H7 (cell line): ENCODE measurements at regions not wholly inside any gene's neighbourhood (a gene's known extent, or its start where the extent isn't known, plus 50 kb on each side); places are given as distances from the start of the nearest gene placed in this dataset.

Experiments used
- DNase-seq: peaks from one replicate; pipeline ENCODE4 v3.0.0; 2012
- H3K27me3 ChIP-seq: 2 replicates; pipeline ENCODE4 v1.6.0; 2011; ENCODE audit warnings: mild to moderate bottlenecking, low read length; ENCODE audit not compliant: control insufficient read depth, insufficient read depth
- H3K36me3 ChIP-seq: replicated peaks from 2 replicates; pipeline ENCODE4 v1.5.1; 2011; ENCODE audit warnings: low read length; ENCODE audit not compliant: control insufficient read depth, insufficient read depth
- H3K4me3 ChIP-seq: 2 replicates; pipeline ENCODE4 v1.5.1; 2011; ENCODE audit warnings: low read depth, mild to moderate bottlenecking, control low read depth, low read length, moderate library complexity; ENCODE audit not compliant: insufficient read depth

DNA sequence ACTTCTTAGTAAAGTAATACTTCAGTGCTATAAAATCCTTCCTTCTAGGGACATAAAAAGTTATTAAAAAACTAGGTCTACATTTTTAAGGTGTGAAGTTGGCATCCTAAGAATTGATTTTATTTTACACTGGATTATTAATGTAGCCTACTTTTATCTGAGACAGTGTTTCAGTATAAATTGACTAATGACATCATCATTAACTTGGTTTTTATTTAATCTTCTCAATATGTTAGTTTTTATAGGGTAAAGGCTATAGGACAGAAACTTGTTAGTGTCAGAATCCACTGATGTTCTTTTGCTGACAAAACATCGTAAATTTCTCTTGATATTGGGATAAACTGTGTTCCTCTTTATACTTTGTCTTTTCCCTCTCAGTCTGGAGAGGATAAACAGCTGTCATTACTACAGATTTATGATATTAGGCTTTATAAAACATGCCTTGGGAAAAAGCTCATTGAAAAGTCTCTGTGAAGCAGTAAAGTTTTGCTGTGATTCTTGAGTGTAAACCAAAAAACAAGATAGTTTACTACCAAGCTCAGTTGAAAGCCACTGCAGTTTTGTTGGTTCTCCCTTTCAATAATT lies 569.9 kb downstream of the EPHA4 start:
- no peaks in the 10 kb centered on the region for H3K27me3 ChIP-seq
- no peak overlapping the region for H3K4me3 ChIP-seq
- DNase-seq = no peak
- no peaks in the 10 kb centered on the region for H3K36me3 ChIP-seq

DNA sequence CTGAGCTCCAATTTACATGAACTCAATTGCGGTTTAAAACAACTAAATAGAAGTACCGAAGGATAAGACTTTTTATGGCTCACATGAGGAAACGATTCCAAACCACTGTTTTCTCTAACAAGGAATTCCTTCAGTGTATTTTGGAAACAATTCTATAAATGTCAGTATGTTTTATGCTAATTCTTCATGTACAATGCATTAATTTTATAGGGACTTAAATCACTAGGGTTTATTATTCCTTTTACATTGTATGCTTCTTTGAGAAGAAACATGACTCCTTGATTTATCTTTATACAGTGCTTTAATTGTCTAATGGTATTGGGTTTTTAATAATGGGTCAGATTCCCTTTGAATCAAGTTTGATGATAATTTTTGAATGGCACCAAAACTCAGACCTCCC lies 566.8 kb downstream of the EPHA4 start:
- DNase-seq = no peak
- Histone ChIP-seq H3K27me3 (no peaks in the 10 kb centered on the region), H3K36me3 (no peaks in the 10 kb centered on the region), H3K4me3 (no peak overlapping the region)

DNA sequence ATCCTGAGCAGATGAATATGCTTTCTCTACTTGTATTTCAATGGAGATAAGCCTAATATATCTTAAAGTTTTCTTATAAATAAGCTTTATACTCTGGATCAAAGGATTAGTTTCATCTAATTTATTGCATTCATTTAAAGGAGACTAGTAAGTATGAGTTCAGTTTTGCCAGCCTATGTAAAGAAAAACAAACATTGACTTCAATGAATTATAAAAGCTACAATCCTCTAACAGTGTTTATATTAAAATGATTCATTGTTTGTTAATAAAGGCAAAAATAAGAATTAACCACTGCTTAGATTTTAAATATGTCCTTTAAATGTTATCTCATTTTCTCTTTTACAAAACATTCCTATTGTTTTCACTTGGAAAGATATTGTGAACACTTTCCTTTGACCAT lies 566.0 kb downstream of the EPHA4 start:
- Histone ChIP-seq H3K36me3 (no peaks in the 10 kb centered on the region), H3K27me3 (no peaks in the 10 kb centered on the region), H3K4me3 (no peak overlapping the region)
- no peak for DNase-seq

DNA sequence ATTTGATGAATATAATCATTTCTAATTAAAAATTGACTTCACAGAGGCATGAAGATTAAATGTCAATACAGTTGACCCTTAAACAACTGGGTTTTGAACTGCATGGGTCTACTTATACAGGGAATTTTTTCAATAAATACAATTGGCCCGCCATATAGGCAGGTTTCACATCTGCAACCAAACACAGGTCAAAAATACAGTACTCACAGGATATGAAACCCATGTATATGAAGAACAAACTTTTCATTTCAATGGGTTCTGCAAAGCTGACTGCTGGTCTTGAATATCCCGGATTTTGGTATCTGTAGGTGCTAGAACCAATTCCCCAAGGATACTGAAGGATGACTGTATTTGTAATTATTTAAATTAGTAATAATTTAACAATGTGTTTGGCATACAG lies 555.6 kb downstream of the EPHA4 start:
- DNase-seq = no peak

DNA sequence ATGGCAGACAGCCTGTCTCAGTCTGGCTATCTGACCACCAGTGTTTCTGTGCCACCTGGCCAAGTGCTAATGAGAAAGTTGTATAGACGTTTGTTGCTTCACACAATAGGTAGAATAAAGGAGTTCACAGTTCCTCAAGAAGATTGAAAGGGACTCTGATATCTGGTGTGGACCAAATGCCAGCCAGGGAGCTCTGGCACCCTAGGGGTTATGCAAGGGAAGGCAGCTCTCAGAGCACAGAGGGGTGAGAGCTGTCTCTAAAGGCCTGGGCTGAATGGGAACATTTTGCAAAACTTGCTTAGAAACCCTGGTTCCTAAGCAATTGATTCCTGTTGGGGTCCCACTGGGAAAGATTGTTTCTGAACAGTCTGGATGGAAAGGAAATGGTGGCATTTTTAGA lies 553.8 kb downstream of the EPHA4 start:
- no peaks in the 10 kb centered on the region for H3K27me3 ChIP-seq
- H3K4me3 ChIP-seq = no peak overlapping the region
- no peak for DNase-seq
- no peaks in the 10 kb centered on the region for H3K36me3 ChIP-seq

More for the DNA sequence above, 555.6 kb downstream of the EPHA4 start:
- Histone ChIP-seq H3K36me3 (no peaks in the 10 kb centered on the region), H3K27me3 (no peaks in the 10 kb centered on the region), H3K4me3 (no peak overlapping the region)

DNA sequence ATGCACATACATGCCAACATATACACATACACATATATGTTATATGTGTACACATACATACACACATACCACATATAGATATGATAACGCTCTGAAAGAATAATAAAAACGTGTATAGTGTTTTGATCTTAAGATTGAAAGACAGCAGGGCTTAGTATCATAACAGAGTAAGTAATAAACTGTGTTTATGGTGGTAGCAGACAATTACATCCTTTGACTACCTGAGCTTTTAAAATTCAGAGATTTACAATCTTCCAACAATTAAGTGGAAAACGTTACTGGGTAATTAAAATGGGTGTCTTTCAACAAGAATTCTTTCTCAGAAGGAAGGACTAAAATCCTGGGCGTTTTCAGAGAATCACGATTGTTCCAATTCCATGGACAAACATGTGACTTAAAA lies 552.4 kb downstream of the EPHA4 start:
- no peaks in the 10 kb centered on the region for H3K36me3 ChIP-seq
- no peak for DNase-seq
- no peak overlapping the region for H3K4me3 ChIP-seq
- no peaks in the 10 kb centered on the region for H3K27me3 ChIP-seq

DNA sequence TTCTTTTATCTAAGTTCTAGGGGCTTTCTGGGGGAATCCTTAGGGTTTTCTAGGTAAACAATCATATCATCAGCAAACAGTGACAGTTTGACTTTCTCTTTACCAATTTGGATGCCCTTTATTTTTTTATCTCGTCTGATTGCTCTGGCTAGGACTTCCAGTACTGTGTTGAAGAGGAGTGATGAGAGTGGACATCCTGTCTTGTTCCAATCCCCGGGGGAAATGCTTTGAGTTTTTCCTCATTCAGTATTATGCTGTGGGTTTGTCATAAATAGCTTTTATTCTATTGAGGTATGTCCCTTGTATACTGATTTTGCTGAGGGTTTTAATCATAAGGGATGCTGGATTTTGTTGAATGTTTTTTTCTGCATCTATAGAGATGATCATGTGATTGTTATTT lies 549.5 kb downstream of the EPHA4 start:
- no peaks in the 10 kb centered on the region for H3K36me3 ChIP-seq
- H3K4me3 ChIP-seq = no peak overlapping the region
- no peak for DNase-seq
- no peaks in the 10 kb centered on the region for H3K27me3 ChIP-seq

DNA sequence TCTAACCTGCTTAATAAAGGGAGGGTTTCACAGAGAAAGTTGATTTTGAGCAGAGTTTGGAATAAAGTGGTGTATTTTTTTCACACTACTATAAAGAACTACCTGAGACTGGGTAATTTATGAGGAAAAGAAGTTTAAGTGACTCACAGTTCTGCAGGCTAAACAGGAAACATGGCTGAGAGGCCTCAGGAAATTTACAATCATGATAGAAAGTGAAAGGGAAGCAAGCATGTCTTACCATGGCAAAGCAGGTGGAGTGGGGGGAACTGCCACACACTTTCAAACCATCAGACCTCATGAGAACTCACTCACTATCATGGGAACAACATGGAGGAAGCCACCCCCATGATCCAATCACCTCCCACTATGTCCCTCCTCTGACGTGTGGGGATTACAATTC lies 546.7 kb downstream of the EPHA4 start:
- Histone ChIP-seq H3K27me3 (no peaks in the 10 kb centered on the region), H3K4me3 (no peak overlapping the region), H3K36me3 (no peaks in the 10 kb centered on the region)
- no peak for DNase-seq

DNA sequence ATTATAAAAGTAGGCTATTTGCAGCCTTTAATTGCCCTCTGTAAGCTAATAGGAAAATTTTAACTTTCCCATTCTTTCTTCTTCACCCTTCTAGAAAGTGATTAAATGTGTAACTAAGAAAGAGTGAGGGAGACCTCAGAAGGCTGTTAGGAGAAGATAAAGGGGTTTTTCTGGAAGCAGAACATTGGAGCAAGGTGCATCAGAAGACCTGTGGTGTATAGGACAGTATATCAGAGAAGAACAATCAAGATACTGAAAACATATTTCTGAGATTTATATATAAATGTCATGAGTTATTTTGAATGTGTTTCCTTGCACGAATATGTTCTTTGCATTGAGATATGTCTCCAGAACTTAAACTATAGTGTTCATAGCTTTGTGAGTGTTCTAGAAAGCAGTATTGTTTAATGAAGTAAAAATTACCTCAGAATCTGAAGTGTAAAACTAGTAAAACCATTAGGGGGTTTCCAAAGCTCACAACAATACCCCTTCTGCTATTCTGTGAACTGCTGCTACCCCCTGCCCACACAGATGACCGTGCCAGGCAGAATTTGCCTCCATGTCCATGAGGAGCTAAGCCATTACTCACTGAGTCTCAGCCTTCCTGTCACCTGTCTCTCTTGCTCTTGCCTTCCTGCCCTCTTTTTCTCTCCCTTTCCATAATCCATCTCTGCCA lies 537.9 kb downstream of the EPHA4 start:
- no peak overlapping the region for H3K4me3 ChIP-seq
- DNase-seq = no peak
- H3K36me3 ChIP-seq = no peaks in the 10 kb centered on the region
- H3K27me3 ChIP-seq = no peaks in the 10 kb centered on the region

DNA sequence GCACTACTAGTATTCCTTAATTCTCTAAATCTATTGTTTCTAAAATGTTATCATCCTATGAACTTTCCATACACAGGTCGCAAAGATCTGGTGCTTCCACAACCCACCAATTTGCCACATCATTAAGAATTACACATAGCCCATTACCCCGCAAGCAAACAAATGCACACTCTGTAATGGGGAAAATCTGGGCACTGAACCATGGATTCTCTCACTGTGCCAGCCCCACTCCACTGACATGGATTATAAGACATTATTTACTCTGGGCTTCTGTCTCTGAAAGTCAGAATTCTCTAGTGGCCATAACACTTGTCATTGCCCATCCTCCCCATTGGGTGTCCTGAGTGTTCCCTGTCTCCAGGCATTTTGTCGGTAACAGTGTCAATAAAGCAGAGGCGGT lies 537.1 kb downstream of the EPHA4 start:
- Histone ChIP-seq H3K4me3 (no peak overlapping the region), H3K36me3 (no peaks in the 10 kb centered on the region), H3K27me3 (no peaks in the 10 kb centered on the region)
- no peak for DNase-seq

DNA sequence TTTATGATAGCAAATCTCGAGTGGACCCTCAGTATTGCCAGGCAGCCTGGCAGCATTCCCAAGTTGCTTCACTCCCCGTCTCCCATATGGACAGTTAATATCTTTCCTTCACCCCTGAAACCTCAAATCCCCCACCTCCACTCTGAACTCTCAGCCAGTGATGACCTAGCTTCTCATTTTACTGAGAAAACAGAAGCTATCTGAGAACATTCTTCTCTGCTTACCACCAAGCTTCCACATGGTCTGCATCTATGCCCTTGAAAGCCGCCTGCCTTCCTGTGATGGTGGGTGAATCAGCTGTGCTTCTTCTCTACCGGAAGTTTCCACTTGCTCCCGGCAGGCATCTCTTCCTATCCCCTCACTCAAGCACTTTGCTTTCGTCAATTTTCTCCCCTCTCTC lies 529.2 kb downstream of the EPHA4 start:
- H3K4me3 ChIP-seq = no peak overlapping the region
- no peak for DNase-seq
- H3K27me3 ChIP-seq = no peaks in the 10 kb centered on the region
- no peaks in the 10 kb centered on the region for H3K36me3 ChIP-seq

DNA sequence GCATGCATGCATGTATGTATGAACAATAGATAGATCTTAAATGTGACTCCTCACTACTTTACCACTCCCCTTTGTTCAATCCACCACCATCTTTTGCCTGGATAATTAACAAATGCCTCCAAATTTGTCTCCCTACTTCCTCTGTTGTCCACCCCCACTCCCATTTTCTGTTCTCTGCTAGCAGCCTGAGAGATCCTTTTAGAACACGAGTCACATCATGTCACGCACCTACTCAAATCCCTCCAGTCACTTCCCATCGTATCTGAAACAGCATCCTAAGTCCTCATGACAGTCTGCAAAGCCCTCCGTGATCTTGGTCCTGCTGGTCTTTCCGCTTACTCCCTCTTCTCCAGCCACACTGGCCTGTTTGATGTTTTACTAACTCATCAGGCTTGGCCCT lies 527.3 kb downstream of the EPHA4 start:
- no peak for DNase-seq
- Histone ChIP-seq H3K27me3 (no peaks in the 10 kb centered on the region), H3K36me3 (no peaks in the 10 kb centered on the region), H3K4me3 (no peak overlapping the region)

DNA sequence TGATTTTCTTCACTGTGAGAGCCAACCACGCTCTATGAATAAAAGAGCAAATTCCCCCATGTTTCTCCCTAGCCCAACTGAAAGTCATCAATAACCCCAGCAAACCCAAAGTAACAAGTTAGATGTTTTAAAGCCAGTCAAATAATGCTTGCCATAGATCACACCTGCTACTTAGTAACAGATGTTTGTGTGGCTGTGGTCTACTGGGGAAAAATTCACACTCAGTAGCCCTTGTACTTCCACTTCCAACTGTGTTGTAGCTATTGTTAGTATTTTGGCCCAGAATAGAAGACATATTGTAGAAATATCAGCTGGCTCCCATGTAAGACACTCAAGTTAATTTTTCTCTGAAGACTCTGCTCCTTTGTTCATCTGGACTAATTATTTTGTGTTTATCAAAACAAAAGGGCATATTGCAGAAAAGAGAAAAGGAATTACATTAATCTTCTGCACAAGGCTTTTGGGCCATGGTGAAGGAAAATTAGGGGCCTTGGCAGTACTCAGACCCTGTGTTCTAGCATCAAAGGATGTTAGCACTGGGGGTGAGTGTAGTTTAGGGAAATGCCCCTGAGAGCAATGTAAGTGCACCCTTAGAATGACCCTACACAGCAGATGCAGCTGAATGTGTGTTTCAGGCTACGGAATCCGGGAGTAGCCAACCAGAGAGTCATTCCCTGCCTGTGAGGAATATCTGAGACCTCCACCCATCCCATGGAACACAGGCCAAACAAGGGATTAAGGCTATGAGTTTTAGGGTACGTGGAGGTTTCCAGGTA lies 521.9 kb downstream of the EPHA4 start:
- Histone ChIP-seq H3K27me3 (no peaks in the 10 kb centered on the region), H3K4me3 (no peak overlapping the region), H3K36me3 (no peaks in the 10 kb centered on the region)
- no peak for DNase-seq

DNA sequence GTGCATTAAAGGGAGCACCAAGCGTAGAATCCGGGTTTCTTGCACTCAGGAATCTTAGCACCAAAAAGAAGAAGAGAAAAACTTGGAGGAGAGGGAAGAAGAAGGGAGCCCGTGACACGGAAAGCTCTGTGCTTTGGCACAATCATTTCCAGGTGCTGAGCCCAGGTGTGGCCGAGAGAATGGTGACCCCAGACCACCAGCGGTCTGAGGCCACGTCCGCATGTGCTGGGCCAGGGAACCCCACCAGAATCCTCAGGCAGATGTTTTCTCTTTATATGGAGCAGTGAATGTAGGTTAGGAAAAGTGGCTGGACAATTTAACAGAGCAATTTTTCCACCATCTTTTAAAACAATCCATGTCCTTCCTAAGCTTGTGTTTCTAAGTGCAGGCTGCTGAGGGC lies 520.9 kb downstream of the EPHA4 start:
- Histone ChIP-seq H3K36me3 (no peaks in the 10 kb centered on the region), H3K27me3 (no peaks in the 10 kb centered on the region), H3K4me3 (no peak overlapping the region)
- no peak for DNase-seq

DNA sequence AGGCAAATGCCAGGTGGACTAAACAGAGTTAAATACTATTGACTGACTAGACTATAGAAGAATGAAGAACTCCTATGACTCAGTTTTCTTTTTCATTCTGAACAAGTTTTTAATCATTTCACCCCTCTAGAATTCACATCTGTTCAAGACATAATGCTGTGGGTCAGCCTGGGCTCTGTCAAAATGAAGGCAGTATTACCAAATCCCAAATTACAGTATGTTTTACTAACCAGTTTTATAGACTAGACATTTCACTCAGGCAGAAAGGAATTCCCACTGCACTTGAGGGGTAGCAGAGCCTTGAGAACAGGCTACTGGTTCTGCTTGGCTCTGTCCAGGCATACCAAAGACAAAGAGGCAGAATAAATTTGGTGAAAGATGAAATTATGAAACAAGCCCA lies 511.7 kb downstream of the EPHA4 start:
- no peak for DNase-seq
- no peak overlapping the region for H3K4me3 ChIP-seq
- H3K27me3 ChIP-seq = no peaks in the 10 kb centered on the region
- no peaks in the 10 kb centered on the region for H3K36me3 ChIP-seq
